HG03159 (cell line): ENCODE measurements at regions not wholly inside any gene's neighbourhood (a gene's known extent, or its start where the extent isn't known, plus 50 kb on each side); places are given as distances from the start of the nearest gene placed in this dataset.
"Not testable (repeated sequence)": the region's sequence is repeated elsewhere in the genome, so short reads cannot be mapped to it uniquely, and the experiment has no call there.

Source experiments
- ATAC-seq: cut with Tn5 transposase; IDR thresholded peaks from one replicate; pipeline ENCODE4 v1.9.1; 2021; ENCODE audit warnings: mild to moderate bottlenecking, moderate library complexity; ENCODE audit not compliant: unreplicated experiment

GRCh38 chr13:65965501-65965900 is 1264.6 kb downstream of the PCDH9 start:
- ATAC-seq = no peak

GRCh38 chr13:65964672-65965071 is 1265.5 kb downstream of the PCDH9 start:
- no peak for ATAC-seq

- ATAC-seq = no peak
Observed at GRCh38 chr13:65959305-65959704, 1270.8 kb downstream of the PCDH9 start.

GRCh38 chr13:65946387-65946786 is 1283.7 kb downstream of the PCDH9 start:
- no peak for ATAC-seq

- no peak for ATAC-seq
Observed at GRCh38 chr13:65943708-65944107, 1286.4 kb downstream of the PCDH9 start.

GRCh38 chr13:65943024-65943423 is 1287.1 kb downstream of the PCDH9 start:
- no peak for ATAC-seq

GRCh38 chr13:65940720-65941119 is 1289.4 kb downstream of the PCDH9 start:
- ATAC-seq = no peak

- ATAC-seq = no peak
Observed at GRCh38 chr13:65937251-65937650, 1292.9 kb downstream of the PCDH9 start.

GRCh38 chr13:65936249-65936648 is 1293.9 kb downstream of the PCDH9 start:
- no peak for ATAC-seq

GRCh38 chr13:65932587-65933239 is 1297.4 kb downstream of the PCDH9 start:
- ATAC-seq = no peak

GRCh38 chr13:65932013-65932412 is 1298.1 kb downstream of the PCDH9 start:
- no peak for ATAC-seq

GRCh38 chr13:65929436-65929835 is 1300.7 kb downstream of the PCDH9 start:
- ATAC-seq = no peak

GRCh38 chr13:65926750-65927171 is 1303.4 kb downstream of the PCDH9 start:
- peak; percentile 82 for ATAC-seq

- not testable (repeated sequence) for ATAC-seq
Observed at GRCh38 chr13:65922846-65923245, 1307.3 kb downstream of the PCDH9 start.

GRCh38 chr13:65921933-65922332 is 1308.2 kb downstream of the PCDH9 start:
- ATAC-seq = no peak

- ATAC-seq = no peak
Observed at GRCh38 chr13:65917731-65918130, 1312.4 kb downstream of the PCDH9 start.

GRCh38 chr13:65915195-65915594 is 1314.9 kb downstream of the PCDH9 start:
- ATAC-seq = no peak

- ATAC-seq = no peak
Observed at GRCh38 chr13:65914716-65915115, 1315.4 kb downstream of the PCDH9 start.

GRCh38 chr13:65913173-65913572 is 1317.0 kb downstream of the PCDH9 start:
- no peak for ATAC-seq

- ATAC-seq = no peak
Observed at GRCh38 chr13:65912516-65912915, 1317.6 kb downstream of the PCDH9 start.

GRCh38 chr13:65911546-65912193 is 1318.5 kb downstream of the PCDH9 start:
- no peak for ATAC-seq

GRCh38 chr13:65909501-65909900 is 1320.6 kb downstream of the PCDH9 start:
- ATAC-seq = no peak
